ENCODE measurements at regions not wholly inside any gene's neighbourhood (a gene's known extent, or its start where the extent isn't known, plus 50 kb on each side); places are given as distances from the start of the nearest gene placed in this dataset.

DNA sequence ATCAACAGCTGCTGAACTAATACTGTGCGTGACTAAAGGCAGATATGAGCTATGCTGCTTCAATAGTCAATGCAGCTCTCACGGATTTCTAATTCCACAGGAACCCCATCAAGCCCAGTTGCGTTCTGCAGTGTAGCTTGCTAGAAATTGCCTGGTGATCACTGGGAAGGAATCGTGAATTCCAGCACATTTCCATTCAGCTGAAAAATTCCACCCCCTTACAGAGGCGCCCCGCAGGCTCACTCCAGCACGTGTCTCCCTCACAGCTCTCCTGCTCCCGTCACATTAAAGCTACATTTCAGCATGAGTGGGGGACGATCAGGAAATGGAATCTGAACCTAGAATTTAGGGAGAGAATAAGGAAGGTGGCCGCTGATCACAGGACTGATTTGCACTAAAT, 534.8 kb downstream of the TCERG1L start:
- no peak for DNase-seq

DNA sequence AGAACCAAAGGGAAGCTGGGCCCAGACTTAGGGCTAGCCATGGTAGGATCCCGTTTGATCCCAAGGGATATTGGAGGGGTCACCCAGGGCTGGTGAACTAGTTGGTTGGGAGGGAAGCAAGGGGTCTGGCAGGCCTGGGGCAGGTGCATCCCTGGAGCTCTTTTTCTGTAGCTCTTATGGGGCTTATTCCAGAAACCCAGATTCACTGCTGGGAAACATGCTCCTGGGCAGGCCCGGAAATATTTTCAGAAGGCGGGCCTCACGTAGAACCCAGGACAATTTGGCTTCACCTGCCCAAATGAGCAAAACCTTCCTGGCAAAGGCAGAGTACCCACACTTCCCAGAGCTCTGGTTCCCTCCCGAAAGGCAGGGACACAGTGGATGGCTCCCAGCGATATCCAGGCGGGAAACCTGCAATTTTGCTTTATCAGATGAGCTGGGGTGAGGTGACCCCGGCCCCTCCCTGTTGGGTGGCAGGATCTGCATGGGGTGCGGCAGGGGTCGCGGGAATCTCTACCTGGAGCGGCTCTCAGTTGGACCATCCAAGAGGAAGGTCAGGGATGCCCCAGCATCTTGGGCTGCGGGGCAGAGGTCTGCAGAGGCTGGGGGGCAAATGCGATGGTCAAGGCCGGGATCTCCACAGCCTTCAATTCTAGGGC, 533.9 kb downstream of the TCERG1L start:
- DNase-seq, result no peak

DNA sequence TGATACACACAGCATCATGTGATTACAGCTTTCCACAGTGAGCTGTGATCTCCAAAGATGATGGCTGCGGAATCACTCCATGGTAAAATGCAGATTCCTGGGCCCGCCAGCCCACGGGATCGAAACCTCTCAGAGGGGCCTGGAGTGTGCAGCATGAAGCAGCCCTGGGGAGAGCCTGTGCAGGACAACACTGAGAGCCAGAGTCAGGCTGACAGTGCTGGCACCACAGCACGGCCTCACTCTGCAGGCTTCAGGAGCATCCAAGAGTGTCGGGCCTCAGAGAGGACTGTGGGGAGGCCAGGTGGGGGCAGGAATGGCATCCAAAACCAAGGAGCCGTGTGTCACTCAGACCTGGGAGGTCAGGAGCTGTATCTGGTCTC, 533.4 kb downstream of the TCERG1L start:
- DNase-seq, result no peak

DNA sequence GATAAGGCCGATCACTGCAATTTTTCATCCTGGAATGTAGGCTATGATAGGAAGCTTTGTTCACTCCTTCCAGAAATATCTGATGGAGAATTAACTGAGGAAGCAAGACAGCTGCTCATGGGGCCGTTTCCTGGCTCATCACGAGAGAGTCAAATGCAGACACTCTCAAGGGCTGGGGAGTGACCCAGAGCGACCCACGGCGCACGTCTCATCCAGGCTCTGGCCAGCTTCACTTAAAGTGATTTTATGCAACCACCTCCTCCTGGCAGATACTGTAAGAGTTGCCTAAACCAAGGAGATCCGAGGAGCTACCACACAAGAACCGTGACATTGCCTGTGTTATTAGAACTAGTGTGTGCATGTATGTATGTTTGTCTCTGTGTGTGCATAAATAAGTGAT, 530.8 kb downstream of the TCERG1L start:
- DNase-seq, result no peak

DNA sequence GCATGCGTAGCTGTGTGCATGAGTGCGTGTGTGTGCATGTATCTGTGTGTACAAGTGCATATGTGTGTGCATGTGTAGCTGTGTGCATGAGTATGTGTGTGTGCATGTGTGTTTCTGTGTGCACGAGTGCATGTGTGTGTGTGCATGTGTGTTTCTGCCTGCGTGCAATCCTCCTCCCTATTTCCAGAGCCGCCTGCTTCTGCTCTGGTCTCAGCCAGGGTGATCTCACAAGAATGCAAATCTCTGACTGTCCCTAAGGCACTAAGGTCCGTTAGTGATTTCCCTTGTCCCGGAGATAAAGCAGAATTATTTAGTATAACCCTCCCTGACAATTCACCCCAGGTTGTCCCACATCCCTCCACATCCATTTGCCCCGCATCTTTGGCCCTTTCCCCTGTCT, 530.3 kb downstream of the TCERG1L start:
- DNase-seq, result no peak

DNA sequence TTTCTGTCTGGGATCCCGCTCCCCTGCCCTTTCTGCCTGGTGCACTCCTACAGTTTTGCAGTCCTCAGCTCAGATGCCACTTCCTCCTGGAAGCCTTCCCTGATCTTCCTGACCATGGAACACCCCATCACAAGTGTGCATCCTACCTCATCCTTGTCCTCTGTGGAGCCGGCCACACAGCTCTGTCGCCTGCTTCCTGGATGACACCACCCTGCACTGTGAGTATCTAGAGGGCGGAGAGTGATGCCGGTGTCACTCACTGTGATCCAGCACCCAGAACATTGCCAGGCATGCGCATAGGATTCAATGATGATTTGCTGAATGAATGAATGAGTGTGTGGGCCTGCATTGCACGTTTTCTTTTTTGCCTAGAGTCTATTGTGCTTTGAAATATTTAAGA, 529.9 kb downstream of the TCERG1L start:
- no peak for DNase-seq

DNA sequence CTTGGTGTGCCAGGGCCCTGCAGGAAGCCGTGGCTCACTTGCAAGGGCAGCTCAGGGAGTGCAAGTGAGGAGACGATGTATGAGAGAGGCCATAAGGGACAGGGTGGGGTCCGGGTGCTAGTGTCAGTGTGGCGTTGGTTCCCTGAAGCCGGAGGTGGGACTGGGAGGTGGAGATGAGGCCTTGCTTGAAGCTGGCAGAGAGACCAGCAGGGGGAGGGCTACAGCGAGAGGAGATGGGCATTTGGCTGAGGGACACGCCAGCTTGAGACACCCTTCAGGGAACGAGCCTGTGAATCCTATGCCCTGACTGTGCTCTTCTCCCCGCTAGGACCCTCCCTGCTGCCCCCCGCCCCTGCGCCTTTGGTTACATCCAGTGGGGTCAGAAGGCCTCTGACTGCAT, 529.1 kb downstream of the TCERG1L start:
- DNase-seq, result no peak

DNA sequence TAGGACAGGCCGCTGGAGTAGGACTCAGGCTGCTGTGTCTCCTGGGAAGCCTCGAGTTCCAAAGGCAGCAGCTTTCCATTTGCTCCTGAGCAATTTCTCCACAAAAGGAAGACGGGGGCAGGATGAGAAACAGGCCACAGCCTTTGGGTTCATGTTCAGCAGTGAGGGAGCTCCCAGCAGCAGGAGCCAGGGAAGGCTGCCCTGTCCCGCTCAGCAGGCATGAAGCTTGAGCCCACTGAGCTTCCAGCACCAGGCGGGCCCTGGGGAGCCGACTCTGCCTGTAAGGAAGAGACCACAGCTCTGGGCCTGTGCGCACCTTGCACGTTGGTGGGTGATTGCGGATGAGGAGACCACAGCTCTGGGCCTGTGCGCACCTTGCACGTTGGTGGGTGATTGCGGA, 527.2 kb downstream of the TCERG1L start:
- no peak for DNase-seq

DNA sequence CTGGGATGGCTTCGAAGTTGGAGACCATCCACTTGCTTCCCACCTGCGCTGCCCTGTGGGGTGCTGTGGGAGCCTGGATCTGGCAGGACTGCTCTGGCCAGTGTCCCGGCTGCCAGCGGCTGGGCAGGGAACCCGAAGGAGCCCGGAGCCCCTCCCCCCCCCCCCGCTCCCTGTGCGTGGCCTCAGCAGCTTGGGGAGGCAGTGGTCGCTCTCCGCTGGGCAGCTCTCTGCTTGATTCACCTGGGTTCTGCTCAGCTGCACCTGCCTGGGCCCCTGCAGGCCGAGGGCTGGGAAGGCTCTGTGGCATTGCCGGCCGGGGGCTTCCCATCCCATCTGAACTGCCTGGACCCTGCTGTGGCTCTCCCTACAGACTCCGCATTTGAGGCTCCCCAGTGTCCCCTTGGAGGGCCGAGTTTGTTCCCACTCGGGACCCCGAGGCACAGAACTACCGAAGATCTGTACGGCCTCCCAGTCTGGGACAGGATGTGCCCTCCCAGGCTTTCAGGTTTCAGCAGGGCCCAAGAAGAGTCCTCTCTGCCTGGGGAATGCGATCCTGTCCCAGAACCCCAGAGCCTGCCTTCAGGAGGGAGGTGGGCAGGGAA, 525.1 kb downstream of the TCERG1L start:
- DNase-seq, result no peak

DNA sequence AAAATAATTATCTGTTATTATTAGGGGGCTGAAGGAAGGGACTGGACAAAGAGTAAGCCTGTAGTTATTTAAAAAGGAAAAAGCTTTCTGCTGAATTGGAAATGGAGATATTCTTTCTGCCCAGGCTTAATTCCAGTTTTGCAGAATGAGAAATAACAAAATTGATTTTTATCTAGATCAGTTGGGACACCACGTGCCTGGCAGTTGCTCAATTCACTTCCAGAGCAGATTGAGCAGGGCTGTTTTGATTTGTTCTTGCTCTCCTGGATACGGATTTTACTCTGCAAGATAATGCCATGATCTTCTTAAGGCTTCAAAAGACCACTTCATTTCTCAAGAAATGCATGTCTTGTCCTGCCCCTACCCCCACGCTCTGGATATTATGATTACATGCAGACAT, 524.3 kb downstream of the TCERG1L start:
- DNase-seq, result no peak

DNA sequence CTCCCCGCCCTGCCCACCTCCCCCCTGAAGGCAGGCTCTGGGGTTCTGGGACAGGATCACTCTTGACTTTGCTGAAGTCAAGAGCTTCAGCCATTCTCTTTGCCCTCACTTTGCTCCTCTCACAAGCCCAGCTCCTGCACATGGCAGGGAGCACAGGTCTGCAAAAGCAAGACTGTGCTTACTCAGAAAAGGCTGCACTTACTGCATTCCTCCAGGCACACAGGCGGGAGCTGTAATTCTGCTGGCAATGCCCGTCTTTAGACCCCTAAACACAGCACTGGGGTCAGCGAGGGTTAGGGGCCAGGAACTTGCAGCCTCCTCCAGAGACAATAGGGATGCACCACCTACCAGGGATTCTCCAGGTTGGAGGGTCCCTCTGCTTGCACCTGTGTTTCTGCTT, 523.7 kb downstream of the TCERG1L start:
- no peak for DNase-seq

DNA sequence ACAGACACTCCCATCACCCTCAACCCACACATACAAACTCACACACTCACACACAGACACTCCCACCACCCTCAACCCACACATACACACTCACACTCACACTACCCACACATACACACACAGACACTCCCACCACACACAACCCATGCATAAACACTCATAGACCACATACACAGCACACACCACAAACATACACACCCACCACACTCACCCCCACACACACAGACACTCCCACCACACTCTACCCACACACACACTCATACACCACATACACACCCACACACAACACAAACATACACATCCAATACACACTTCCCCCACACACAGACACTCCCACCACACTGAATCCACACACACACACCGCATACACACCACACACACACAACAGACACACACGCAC, 521.2 kb downstream of the TCERG1L start:
- no peak for DNase-seq

DNA sequence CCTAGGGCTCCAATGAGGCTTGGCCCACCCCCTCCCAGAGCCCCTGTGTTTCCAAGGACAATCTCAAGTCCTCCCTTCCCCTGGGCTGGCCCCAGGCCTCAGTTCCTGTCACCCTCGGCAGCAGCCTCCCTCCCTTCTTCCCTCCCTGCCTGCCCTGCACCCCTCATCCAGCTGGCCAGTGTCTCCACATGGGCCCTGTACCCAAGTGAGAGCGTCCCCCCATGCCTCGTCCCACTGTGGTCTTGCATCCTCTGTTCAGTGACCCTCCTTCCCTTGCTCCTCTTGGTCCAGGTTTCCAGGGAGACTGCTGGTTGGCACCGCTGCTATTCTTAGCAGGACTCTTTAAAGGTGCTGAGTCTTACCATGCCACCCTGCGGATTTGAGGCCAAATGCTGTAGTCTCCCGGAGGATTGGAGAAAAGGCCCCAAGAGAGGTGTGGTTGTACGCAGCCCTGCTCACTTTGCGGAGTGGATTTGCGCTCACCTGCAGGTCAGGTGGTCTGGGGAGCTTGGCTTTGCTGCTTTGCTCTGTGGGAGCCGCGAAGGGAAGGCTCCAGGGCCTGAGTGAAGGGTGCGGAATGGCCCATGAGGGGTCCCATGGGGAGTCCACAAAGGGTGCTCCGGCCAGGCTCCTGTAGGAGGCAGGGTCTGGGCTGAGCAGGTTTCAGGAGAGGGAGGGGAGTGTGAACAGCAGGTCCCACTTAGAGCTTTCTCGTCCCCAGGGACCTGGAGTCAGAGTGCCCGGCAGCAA, 519.2 kb downstream of the TCERG1L start:
- no peak for DNase-seq

DNA sequence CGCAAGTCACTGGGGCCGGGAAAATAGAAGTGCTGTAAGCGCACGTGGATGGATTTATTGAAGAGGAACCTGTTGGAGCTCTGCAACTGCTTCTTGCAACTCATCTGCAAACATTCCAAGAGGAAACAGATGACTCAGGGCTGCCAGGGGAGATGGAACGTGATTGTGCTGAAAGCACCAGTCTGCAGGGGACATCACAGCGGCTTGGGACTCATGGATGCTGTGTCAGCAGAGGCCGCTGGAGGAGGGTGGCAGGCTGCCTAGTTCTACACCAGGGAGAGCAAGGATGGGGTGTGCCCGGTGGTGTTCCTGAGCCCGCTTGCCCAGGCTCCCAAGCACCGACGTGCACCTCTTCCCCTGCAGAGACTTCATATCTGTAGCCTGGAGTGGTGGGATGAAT, 515.7 kb downstream of the TCERG1L start:
- DNase-seq, result no peak

DNA sequence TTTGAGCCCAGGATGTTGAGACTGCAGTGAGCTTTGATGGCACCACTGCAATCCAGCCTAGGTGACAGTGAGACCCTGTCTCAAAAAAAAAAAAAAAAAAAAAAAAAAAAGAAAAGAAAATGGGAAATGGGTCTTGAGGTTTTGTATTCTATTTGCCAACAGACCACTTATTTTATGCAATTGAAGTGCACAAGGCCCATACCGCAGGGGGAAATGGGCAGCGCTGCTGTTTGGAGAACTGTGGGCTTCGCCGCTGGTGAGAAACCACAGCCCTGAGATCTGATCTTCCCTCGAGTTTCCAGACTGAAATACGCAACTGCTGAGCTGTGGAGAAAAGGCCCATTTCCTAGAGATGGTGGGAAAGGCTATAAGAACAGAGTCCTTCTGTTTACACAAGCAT, 512.0 kb downstream of the TCERG1L start:
- no peak for DNase-seq

DNA sequence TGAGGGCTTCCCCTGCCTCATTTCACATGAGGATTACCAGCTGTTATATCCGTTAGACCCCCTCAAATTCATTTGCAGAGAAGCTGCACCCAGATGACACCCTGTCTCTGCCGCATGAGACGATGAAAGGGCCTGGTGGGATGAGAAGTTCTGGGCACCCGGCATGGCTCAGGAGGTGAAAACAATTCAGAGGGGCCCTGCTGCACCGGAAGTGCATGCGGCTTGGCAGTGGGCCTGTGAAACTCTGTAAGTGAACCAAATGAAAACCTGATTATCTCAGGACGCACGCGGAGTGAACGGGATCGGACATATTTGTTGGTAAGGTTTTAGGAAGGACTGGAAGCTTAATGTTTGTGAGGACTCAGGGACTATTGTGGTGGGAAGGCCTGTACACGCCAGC, 511.2 kb downstream of the TCERG1L start:
- DNase-seq, result no peak

DNA sequence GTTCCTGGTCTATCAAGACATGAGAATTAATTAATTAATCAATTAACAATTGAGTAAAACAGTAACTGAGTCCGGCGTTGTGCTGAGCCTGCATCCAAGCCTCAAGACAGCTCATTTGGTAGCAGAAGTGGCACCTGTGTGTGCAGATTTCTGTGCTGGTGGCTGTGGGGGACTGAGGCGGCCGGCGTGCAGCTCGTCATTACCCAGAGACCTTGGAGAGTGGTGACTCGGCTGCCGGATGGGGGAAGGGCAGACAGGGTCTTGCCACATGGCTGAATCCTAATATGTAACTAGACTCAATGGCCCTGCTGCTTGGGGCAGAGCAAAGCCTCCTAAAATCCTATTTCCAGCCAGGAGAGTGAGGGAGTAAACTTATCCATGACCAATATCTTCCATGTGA, 510.2 kb downstream of the TCERG1L start:
- no peak for DNase-seq

DNA sequence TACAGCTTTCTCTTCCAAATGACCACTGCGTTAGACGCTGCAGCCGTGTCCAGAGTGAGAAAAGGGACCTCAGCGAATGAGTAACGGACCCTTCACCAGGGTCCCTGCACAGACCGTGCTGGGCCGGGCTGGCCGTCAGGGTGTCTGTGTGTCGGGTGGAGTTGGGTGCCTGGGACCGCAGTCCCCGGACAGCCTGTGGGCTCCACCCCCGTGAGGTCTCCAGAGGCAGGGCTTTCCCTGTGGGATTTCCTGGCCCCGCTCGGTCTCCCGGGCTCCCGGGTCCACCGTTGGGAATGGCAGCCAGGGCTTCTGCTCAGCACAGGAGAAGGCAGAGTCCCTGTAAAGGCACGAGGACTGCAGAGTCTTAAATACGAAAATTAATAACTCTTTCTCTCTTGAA, 509.7 kb downstream of the TCERG1L start:
- DNase-seq, result no peak

DNA sequence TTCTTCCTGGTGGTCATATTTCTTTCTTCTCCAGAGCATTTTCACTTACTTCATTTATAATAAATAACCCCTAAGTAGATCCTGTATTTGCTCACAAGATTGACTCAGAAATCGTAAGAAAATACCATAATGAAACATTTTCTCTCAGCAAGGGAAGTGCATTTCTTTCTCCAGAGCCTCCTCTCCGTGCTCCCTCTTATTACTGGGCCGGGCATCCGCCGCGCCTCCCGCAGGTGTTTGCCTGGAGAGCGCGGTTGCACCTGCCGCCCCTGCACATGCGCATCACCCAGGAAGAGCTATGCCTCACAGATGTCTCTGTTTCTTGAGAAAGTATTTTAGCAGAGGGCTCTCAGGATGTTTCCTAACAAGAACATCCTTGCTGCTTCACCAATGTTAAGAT, 509.2 kb downstream of the TCERG1L start:
- DNase-seq, result no peak

DNA sequence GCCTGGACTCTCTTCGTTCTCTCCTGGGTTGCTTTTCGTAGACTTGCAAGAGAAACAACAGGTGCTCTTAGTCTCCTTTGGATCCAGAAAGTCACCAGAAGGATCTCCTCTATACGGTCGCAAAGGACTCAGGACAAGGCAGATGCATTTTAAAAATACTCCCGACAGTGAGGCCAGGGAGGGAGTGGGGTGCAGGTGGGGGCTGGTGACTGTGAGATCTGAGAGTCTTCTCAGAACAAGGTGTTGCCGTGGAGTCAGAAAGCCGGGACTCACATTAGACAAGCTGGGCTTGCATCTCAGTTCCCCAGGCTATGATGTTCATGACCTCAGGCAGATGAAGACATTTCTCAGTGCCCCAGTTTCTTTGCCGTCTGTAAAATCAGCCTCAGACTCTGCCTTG, 507.2 kb downstream of the TCERG1L start:
- DNase-seq, result no peak

DNA sequence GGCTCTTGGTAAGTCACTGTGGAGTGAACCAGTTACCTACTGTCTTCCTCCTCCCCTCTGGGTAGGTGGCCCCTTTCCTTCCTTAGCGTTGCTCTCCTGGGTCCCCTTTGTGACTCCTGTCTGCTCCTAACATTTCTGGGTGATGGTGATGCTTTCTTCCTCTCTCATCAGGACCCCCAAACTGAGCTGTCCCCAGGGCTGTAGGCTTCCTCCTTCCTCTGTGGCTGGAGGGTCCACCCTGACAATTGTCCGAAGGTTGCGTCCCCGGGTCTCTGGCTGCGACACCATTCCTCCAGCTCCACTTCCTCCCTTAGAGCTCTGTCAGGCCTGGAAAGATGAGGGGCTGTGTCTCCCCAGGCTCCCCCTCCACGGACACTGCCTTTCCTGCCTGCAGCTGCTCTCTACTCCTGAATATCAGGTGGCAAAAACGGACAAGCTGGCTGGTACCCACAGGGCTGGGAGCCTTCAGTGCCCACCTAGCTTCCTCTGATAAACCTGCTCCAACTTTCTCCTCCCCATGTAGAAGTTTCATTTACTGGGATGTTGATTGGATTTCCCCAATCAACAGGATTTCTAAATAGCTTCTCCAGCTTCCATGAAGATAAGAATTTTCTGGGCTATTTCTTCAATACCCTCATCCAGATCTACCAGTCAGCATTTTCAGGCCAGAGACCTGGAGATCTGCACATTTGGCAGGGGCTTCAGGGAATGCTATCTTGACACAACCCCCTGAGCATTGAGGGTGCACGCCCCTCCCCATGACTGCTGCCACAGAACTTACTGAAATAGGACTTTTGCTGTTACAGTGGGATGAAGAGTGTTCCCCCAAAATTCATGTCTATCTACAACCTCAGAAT, 506.5 kb downstream of the TCERG1L start:
- no peak for DNase-seq

DNA sequence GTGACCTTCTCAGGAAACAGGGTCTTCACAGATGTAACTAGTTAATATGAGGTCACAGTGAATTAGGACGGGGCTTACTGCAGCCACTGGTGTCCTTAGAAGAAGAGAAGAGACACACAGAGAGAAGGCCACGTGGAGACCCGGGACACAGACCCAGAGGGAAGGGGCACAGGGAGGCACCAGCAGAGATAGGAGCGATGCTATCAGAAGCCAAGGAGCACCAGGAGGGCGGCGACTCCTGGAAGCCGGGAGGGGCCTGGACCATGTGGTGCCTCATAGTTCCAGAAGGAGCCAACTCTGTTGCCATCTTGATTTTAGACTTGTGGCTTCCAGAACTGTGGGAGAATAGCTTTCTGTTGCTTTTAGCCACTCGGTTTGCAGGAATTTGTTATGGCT, 505.9 kb downstream of the TCERG1L start:
- DNase-seq, result no peak

DNA sequence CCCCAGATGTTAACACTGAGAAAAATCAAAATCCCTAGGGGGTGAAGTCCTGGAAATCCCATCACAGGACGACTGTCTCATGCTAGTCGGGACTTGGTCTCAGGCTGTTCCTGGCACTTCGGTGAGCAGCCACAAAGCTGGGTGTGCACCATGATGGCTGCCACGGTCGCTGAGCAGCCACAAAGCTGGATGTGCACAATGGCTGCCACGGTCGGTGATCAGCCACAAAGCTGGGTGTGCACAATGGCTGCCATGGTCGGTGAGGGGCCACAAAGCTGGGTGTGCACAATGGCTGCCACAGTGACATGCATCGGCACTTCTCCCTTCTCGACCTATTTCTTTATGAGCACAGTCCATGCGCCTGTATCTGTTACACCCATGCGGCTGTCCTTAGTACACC, 505.1 kb downstream of the TCERG1L start:
- no peak for DNase-seq

DNA sequence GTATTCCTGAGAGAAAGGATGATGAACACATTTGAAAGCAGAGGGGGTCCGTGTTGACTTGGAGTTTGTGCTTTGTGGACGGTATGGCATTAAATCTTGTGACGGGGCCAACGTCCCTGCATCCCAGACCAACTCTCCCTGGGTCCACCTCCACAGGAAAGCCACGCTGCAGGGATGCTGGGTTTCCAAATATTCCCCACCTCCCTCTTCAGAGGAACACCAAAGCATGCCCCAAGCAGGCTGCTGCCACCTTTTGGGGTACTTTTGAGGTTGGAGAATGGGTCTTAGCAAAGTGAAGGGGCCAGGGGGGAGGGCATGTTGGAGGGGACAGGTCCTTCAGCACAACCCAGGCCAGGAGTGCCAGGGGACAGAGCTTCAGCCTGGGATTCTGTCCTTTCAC, 504.4 kb downstream of the TCERG1L start:
- no peak for DNase-seq

Data from NCI-H2171 treated with DMSO at 0.1 percent for 48 hours (cell line).